Heart left ventricle (tissue), 16 donors: ENCODE measurements at regions not wholly inside any gene's neighbourhood (a gene's known extent, or its start where the extent isn't known, plus 50 kb on each side); places are given as distances from the start of the nearest gene placed in this dataset.

ENCODE experiments used
- ATAC-seq, 4 donors: fragments of 200-7000 bp; cut with Tn5 transposase; one replicate each; pipeline ENCODE4 v1.9.1; 2020 to 2022; ENCODE audit warnings: moderate library complexity in 4 of 4, mild to moderate bottlenecking in 3 of 4, moderate number of reproducible peaks in 1 of 4
- DNase-seq, 5 donors: peaks; one replicate each; pipeline ENCODE4 v3.0.0-alpha.2; 2020
- H3K27ac ChIP-seq, 12 donors: fragments of 200-600 bp; sonication (generic) in 4 of 12; one replicate each; pipeline versions ENCODE4 v1.5.0 to v1.8.0; 2016 to 2022; ENCODE audit warnings: mild to moderate bottlenecking in 2 of 12
- H3K27me3 ChIP-seq, 9 donors: fragments of 200-600 bp; sonication (generic) in 2 of 9; one replicate each; pipeline versions ENCODE4 v1.5.1 to v1.8.0; 2016 to 2022; ENCODE audit warnings: mild to moderate bottlenecking in 3 of 9
- H3K36me3 ChIP-seq, 9 donors: fragments of 200-600 bp; sonication (generic) in 2 of 9; one replicate each; pipeline versions ENCODE4 v1.5.0 to v1.8.0; 2018 to 2022; ENCODE audit warnings: mild to moderate bottlenecking in 2 of 9
- H3K4me1 ChIP-seq, 12 donors: fragments of 200-600 bp; sonication (generic) in 4 of 12; one replicate each; pipeline versions ENCODE4 v1.5.0 to v1.8.0; 2016 to 2022; ENCODE audit warnings: mild to moderate bottlenecking in 3 of 12
- H3K4me3 ChIP-seq, 12 donors: fragments of 200-600 bp; sonication (generic) in 4 of 12; one replicate each; pipeline versions ENCODE4 v1.5.0 to v1.8.0; 2017 to 2022; ENCODE audit warnings: mild to moderate bottlenecking in 9 of 12, moderate library complexity in 4 of 12
- H3K9me3 ChIP-seq, 12 donors: fragments of 200-600 bp; sonication (generic) in 4 of 12; one replicate each; pipeline versions ENCODE4 v1.5.0 to v1.8.0; 2016 to 2022; ENCODE audit warnings: mild to moderate bottlenecking in 1 of 12
- POLR2A ChIP-seq, 2 donors: fragments of 450-650 bp; IDR thresholded peaks; one replicate each; pipeline ENCODE4 v1.6.1; 2017; ENCODE audit warnings: antibody characterized with exemption in 2 of 2, mild to moderate bottlenecking in 2 of 2, moderate library complexity in 2 of 2
- WGBS, 4 donors: extraction: QIAGEN DNeasy Blood & Tissue Kit in 2 of 4; methylation state at CpG; one replicate each; pipeline versions ENCODE4 v1.1.5 to v1.1.7; 2013 to 2018; 5-methylcytosine and 5-hydroxymethylcytosine counted together
- intact Hi-C, 10 donors: fragments of 100-400 bp; cut with DNase I; formaldehyde crosslinking; loops; one replicate each; pipeline versions ENCODE4 v1.11.1 to v1.14.2; 2022
- TF ChIP-seq, protein P1 (sequence below), 12 donors: fragments of 200-600 bp; sonication (generic) in 4 of 12; IDR thresholded peaks; one replicate each; pipeline versions ENCODE4 v1.5.0 to v1.8.0; 2018 to 2022; ENCODE audit warnings: antibody characterized with exemption in 12 of 12, mild to moderate bottlenecking in 5 of 12
- donor health status: ischemic (EF 13 %, LVEDD 7.1; RV severe dilation, severe dysfunction).
- donor health status: healthy with polysubstance abuse.
- donor health status: DM: no; HTN: yes; CAD: no.
- donor health status: DM: no; HTN: no; CAD: no.
- donor health status: ischemic (EF 25% LVEDD 6.9; RV normal size, moderate dysfunction).
- donor health status: ischemic (EF 25% LVEDD 5.7; RV mildly dilated, moderate dysfunction).
- donor health status: healthy.
- donor health status: DM: yes; HTN: yes; CAD: no.
- donor health status: ischemic (EF 35%, LVEDD 5.7; RV mildly dilated, moderate dysfunction).
- donor health status: nonischemic (EF 11% LVEDD 7.7; RV severe dilation, severe dysfunction).
- donor health status: DM: yes; HTN: yes; CAD: no.
- donor health status: PGD.
- donor health status: ischemic (EF 29% LVEDD 5.4; RV normal size, mild dysfunction).
- donor health status: nonischemic (EF 23%, LVEDD 6.1; RV moderate dilation, normal function).

GRCh38 chr17:14959106-14959648 is 305.9 kb downstream of the PMP22 start:
- no peak for DNase-seq
- intact Hi-C loops = no loop called here
- Histone ChIP-seq H3K27ac (no peak overlapping the region), H3K27me3 (peaks cover 0 to 5% (median 0%) of the 10 kb centered on the region in 9 donors), H3K4me3 (no peak overlapping the region), H3K4me1 (no peaks in the 10 kb centered on the region), H3K9me3 (peaks cover 0 to 4% (median 0%) of the 10 kb centered on the region in 12 donors), H3K36me3 (no peaks in the 10 kb centered on the region)
- WGBS, 4 donors = 56 to 67% (median 62%) methylated on average over 2 of the region's 2 CpGs
- TF ChIP-seq POLR2A (IDR thresholded peaks at IDR 0.05) = no peak
- TF ChIP-seq, protein P1, sequence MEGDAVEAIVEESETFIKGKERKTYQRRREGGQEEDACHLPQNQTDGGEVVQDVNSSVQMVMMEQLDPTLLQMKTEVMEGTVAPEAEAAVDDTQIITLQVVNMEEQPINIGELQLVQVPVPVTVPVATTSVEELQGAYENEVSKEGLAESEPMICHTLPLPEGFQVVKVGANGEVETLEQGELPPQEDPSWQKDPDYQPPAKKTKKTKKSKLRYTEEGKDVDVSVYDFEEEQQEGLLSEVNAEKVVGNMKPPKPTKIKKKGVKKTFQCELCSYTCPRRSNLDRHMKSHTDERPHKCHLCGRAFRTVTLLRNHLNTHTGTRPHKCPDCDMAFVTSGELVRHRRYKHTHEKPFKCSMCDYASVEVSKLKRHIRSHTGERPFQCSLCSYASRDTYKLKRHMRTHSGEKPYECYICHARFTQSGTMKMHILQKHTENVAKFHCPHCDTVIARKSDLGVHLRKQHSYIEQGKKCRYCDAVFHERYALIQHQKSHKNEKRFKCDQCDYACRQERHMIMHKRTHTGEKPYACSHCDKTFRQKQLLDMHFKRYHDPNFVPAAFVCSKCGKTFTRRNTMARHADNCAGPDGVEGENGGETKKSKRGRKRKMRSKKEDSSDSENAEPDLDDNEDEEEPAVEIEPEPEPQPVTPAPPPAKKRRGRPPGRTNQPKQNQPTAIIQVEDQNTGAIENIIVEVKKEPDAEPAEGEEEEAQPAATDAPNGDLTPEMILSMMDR (IDR thresholded peaks at IDR 0.05) = no peak
- ATAC-seq = no peak

DNA sequence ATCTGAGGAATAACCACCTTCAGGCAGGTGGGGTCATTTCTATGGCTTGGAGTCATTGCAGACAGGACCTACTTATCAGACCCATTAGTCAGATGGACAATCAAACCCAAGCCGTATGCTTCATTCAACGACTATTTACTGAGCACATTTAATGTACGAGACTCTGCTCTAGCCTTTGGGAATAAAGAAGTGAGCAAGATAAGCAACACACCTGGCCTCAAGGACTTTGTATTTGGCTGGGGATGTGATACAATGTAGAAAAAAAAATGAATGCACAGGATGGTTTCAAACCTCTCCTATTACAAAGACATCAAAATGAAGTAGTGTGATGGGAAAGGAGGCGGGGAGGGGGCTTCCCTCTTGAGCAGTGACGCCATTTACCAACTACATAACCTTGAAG is 311.7 kb downstream of the PMP22 start:
- Histone ChIP-seq H3K9me3 (no peaks in the 10 kb centered on the region), H3K4me3 (no peak overlapping the region), H3K27ac (no peak overlapping the region), H3K27me3 (peaks cover 0 to 5% (median 0%) of the 10 kb centered on the region in 9 donors), H3K4me1 (no peaks in the 10 kb centered on the region), H3K36me3 (no peaks in the 10 kb centered on the region)
- no peak for DNase-seq
- 85 to 90% (median 87%) methylated on average over 5 of the region's 5 CpGs for WGBS, 4 donors
- intact Hi-C loops = no loop called here
- TF ChIP-seq POLR2A (IDR thresholded peaks at IDR 0.05) = no peak
- TF ChIP-seq, protein P1 (IDR thresholded peaks at IDR 0.05) = no peak
- ATAC-seq = no peak

GRCh38 chr17:14950686-14951085 is 314.4 kb downstream of the PMP22 start:
- Histone ChIP-seq H3K27me3 (no peaks in the 10 kb centered on the region), H3K36me3 (no peaks in the 10 kb centered on the region), H3K4me3 (no peak overlapping the region), H3K27ac (no peak overlapping the region), H3K9me3 (no peaks in the 10 kb centered on the region), H3K4me1 (no peaks in the 10 kb centered on the region)
- TF ChIP-seq, protein P1 (IDR thresholded peaks at IDR 0.05) = no peak
- ATAC-seq = no peak
- WGBS, 4 donors = 80 to 85% (median 83%) methylated on average over 2 of the region's 2 CpGs
- intact Hi-C loops = no loop called here
- DNase-seq = no peak

DNA sequence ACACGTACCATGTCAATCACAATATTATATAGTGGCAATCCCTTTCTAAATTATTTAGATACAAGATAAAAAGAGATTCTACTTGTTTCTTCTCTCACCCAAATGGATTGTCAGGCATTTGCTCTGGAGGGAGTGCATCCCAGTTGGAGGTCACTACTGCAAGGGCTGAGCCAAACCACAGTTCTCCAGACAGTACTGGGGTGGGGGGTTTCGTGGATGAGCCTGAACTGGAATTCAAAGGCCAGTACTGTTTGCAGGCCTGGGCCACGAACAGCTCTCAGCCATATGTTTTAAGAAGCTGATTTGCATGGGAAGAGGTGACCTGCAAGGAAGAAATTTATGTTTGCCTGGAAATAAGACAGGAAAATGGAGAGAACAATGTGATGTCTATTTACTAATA is 314.9 kb downstream of the PMP22 start:
- WGBS, 4 donors = 47 to 66% (median 58%) methylated on average over 3 of the region's 3 CpGs
- H3K27ac ChIP-seq = no peak overlapping the region
- no peaks in the 10 kb centered on the region for H3K9me3 ChIP-seq
- DNase-seq (no peak), ATAC-seq (no peak)
- no peaks in the 10 kb centered on the region for H3K36me3 ChIP-seq
- H3K4me1 ChIP-seq = no peaks in the 10 kb centered on the region
- intact Hi-C loops = no loop called here
- H3K4me3 ChIP-seq = no peak overlapping the region
- TF ChIP-seq, protein P1 (IDR thresholded peaks at IDR 0.05) = no peak
- TF ChIP-seq POLR2A (IDR thresholded peaks at IDR 0.05) = no peak
- H3K27me3 ChIP-seq = no peaks in the 10 kb centered on the region
